PC-3 (cell line): ENCODE measurements at regions not wholly inside any gene's neighbourhood (a gene's known extent, or its start where the extent isn't known, plus 50 kb on each side); places are given as distances from the start of the nearest gene placed in this dataset.
A peak's percentile ranks its signal among the peaks of the same experiment; 100 is the strongest.

Experiments
- ATAC-seq: fragments of 200-7000 bp; cut with Tn5 transposase; 2 replicates; pipeline ENCODE4 v1.9.1; 2020; ENCODE audit warnings: mild to moderate bottlenecking, moderate library complexity
- BruUV-seq: library from RNA; stranded (reverse); fragments of 400-500 nt; replicated peaks from 2 replicates; lab custom pipeline; 2021; lab: Mats Ljungman, UMichigan
- CTCF ChIA-PET: fragments of 300-600 bp; sonication (Branson Sonifier 250); formaldehyde crosslinking; loops from one replicate; lab custom pipeline; 2022; ENCODE audit warnings: antibody characterized with exemption; lab: Charles Lee
- POLR2A ChIA-PET: fragments of 300-600 bp; sonication (Branson Sonifier 250); formaldehyde crosslinking; loops from one replicate; lab custom pipeline; 2022; ENCODE audit warnings: antibody characterized with exemption; ENCODE audit not compliant: unreplicated experiment; lab: Charles Lee
- DNase-seq: peaks from one replicate; pipeline ENCODE4 v3.0.0-alpha.2; 2015
- H2AFZ ChIP-seq: fragments of 300-600 bp; sonication (generic); 2 replicates; pipeline ENCODE4 v1.6.0; 2016; ENCODE audit warnings: antibody characterized with exemption, low read length
- H3F3A ChIP-seq: fragments of 300-600 bp; sonication (generic); one replicate; pipeline ENCODE4 v1.6.0; 2017; ENCODE audit warnings: antibody characterized with exemption, low read length, control low read depth, mild to moderate bottlenecking; ENCODE audit not compliant: unreplicated experiment
- H3K27ac ChIP-seq: fragments of 300-600 bp; sonication (generic); 2 replicates; pipeline ENCODE4 v1.5.1; 2016; ENCODE audit warnings: mild to moderate bottlenecking, low read length
- H3K27me3 ChIP-seq: fragments of 300-600 bp; sonication (generic); 2 replicates; pipeline ENCODE4 v1.6.1; 2016; ENCODE audit warnings: low read length, mixed read lengths
- H3K36me3 ChIP-seq: fragments of 300-600 bp; sonication (generic); 2 replicates; pipeline ENCODE4 v1.6.1; 2016; ENCODE audit warnings: low read depth, mixed run types, low read length, mixed read lengths
- H3K4me1 ChIP-seq: fragments of 300-600 bp; sonication (generic); 2 replicates; pipeline ENCODE4 v1.5.1; 2016; ENCODE audit warnings: low read length; ENCODE audit not compliant: insufficient read depth
- H3K4me2 ChIP-seq: fragments of 300-600 bp; sonication (generic); 2 replicates; pipeline ENCODE4 v1.6.0; 2016; ENCODE audit warnings: low read length
- H3K4me3 ChIP-seq: fragments of 300-600 bp; sonication (generic); 2 replicates; pipeline ENCODE4 v1.5.1; 2016; ENCODE audit warnings: mild to moderate bottlenecking, low read length, mixed read lengths
- H3K79me2 ChIP-seq: fragments of 300-600 bp; sonication (generic); 2 replicates; pipeline ENCODE4 v1.6.1; 2017; ENCODE audit warnings: low read length, mixed read lengths
- H3K9ac ChIP-seq: fragments of 300-600 bp; sonication (generic); 2 replicates; pipeline ENCODE4 v1.6.0; 2016; ENCODE audit warnings: mild to moderate bottlenecking, low read length
- H3K9me2 ChIP-seq: fragments of 300-600 bp; sonication (generic); replicated peaks from 2 replicates; pipeline ENCODE4 v1.6.1; 2016; ENCODE audit warnings: mixed run types, low read length, mixed read lengths
- H3K9me3 ChIP-seq: fragments of 300-600 bp; sonication (generic); 2 replicates; pipeline ENCODE4 v1.6.1; 2016; ENCODE audit warnings: low read length, mixed read lengths
- H4K20me1 ChIP-seq: fragments of 300-600 bp; sonication (generic); 2 replicates; pipeline ENCODE4 v1.6.1; 2016; ENCODE audit warnings: low read length, mixed read lengths
- CTCF ChIP-seq: fragments of 300-600 bp; sonication (generic); conservative IDR thresholded peaks from 2 replicates; pipeline ENCODE4 v1.5.1; 2017; ENCODE audit warnings: antibody characterized with exemption, low read depth, mild to moderate bottlenecking, low read length
- EZH2 ChIP-seq: fragments of 300-600 bp; sonication (generic); IDR thresholded peaks from one replicate; pipeline ENCODE4 v1.6.1; 2017; ENCODE audit warnings: antibody characterized with exemption, mild to moderate bottlenecking, low read length; ENCODE audit not compliant: unreplicated experiment
- EZH2phosphoT487 ChIP-seq: fragments of 300-600 bp; sonication (generic); IDR thresholded peaks from 2 replicates; pipeline ENCODE4 v1.6.1; 2018; ENCODE audit warnings: mild to moderate bottlenecking, antibody characterized with exemption, low read length, borderline replicate concordance
- intact Hi-C: fragments of 100-400 bp; cut with micrococcal nuclease; formaldehyde crosslinking; loops from 2 replicates; pipeline ENCODE4 v1.9.0; 2023

- intact Hi-C loops: loop anchor here (5.0 kb wide), 1 partner anchor 164 kb away; no protein-coding TSS in a partner anchor
- TF ChIP-seq EZH2: no peak
- no peak for TF ChIP-seq EZH2phosphoT487
- TF ChIP-seq CTCF: no peak
- Histone ChIP-seq H3K4me2 (peak overlapping the region; percentile 76), H3K27me3 (no peaks in the 10 kb centered on the region), H3K9me2 (no peaks in the 10 kb centered on the region), H3K9me3 (no peaks in the 10 kb centered on the region), H3F3A (peaks cover 5% of the 10 kb centered on the region), H3K9ac (no peak overlapping the region), H3K79me2 (no peaks in the 10 kb centered on the region), H3K36me3 (no peaks in the 10 kb centered on the region), H3K4me3 (peak overlapping the region; percentile 16; the same call in 1 of the 2 replicates), H2AFZ (no peak overlapping the region), H3K27ac (peak overlapping the region; percentile 79), H3K4me1 (peaks cover 27% of the 10 kb centered on the region), H4K20me1 (no peaks in the 10 kb centered on the region)
- no peak for ATAC-seq
- DNase-seq: peak; percentile 39
- CTCF ChIA-PET: no interaction called here
- POLR2A ChIA-PET: no interaction called here
- no TSS peak for BruUV-seq
These were observed 1261.7 kb downstream of the ROBO1 start for GRCh38 chr3:78506061-78506460.

GRCh38 chr3:78506581-78507195, 1261.1 kb downstream of the ROBO1 start:
- Histone ChIP-seq H2AFZ (peak overlapping the region; percentile 38; the same call in 1 of the 2 replicates), H3K9me2 (no peaks in the 10 kb centered on the region), H3K27ac (peak overlapping the region; percentile 79), H3K9me3 (no peaks in the 10 kb centered on the region), H3K4me3 (peak overlapping the region; percentile 29; the same call in 1 of the 2 replicates), H3K4me2 (peak overlapping the region; percentile 76), H4K20me1 (no peaks in the 10 kb centered on the region), H3K9ac (peak overlapping the region; percentile 23), H3K79me2 (no peaks in the 10 kb centered on the region), H3K4me1 (peaks cover 27% of the 10 kb centered on the region), H3K27me3 (no peaks in the 10 kb centered on the region), H3K36me3 (no peaks in the 10 kb centered on the region), H3F3A (peaks cover 5% of the 10 kb centered on the region)
- TF ChIP-seq CTCF: no peak
- no peak for TF ChIP-seq EZH2phosphoT487
- no peak for TF ChIP-seq EZH2
- CTCF ChIA-PET: no interaction called here
- no TSS peak for BruUV-seq
- DNase-seq: peak; percentile 95
- POLR2A ChIA-PET: no interaction called here
- ATAC-seq: peak; percentile 96
- intact Hi-C loops: loop anchor here (1.0 to 5.0 kb wide), 2 partner anchors 139 to 164 kb away; no protein-coding TSS in a partner anchor
